GM12892 (cell line): ENCODE measurements at regions not wholly inside any gene's neighbourhood (a gene's known extent, or its start where the extent isn't known, plus 50 kb on each side); places are given as distances from the start of the nearest gene placed in this dataset.

Experiments
- POLR2A ChIP-seq: IDR thresholded peaks from 2 replicates; pipeline ENCODE4 v1.6.1; 2011; ENCODE audit warnings: low read depth, low read length, control low read depth
- TAF1 ChIP-seq: IDR thresholded peaks from 2 replicates; pipeline ENCODE4 v1.6.1; 2011; ENCODE audit warnings: low read depth, mild to moderate bottlenecking, control low read depth, low read length, borderline replicate concordance

DNA sequence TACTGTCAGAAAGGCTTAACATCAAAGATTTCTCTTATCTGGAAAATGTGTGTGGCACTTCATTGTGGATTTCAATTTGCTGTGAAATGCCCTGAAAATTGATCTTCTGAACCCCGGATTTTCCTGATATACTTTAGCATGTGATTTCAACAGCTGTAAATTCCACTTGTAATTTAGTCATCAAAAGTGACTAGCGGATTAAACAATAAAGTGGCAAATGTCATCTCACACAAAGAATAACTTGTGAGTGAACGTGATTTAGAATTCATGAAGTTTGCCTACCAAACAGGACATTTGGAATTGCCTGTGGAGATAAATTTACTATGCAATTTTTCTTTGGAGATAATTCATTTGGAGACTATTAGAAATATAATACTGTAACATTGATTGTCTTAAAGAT, 601.6 kb downstream of the COL12A1 start:
- TF ChIP-seq POLR2A (no peak), TAF1 (no peak)
